ENCODE measurements at regions not wholly inside any gene's neighbourhood (a gene's known extent, or its start where the extent isn't known, plus 50 kb on each side); places are given as distances from the start of the nearest gene placed in this dataset.
A peak's percentile ranks its signal among the peaks of the same experiment; 100 is the strongest.

- no peaks in the 10 kb centered on the region for H3K9me3 ChIP-seq
- no peaks in the 10 kb centered on the region for H3K36me3 ChIP-seq (replicated peaks)
- in situ Hi-C loops (cut with MboI; ENCODE audit: low sequenced_read_pairs): no loop called here
- no peak for DNase-seq (ENCODE audit: low spot score in 2 of 2)
- no peaks in the 10 kb centered on the region for H3K4me1 ChIP-seq
- no peaks in the 10 kb centered on the region for H3K27me3 ChIP-seq (ENCODE audit: low read depth)
- H3K4me3 ChIP-seq: no peak overlapping the region
Measured at GRCh38 chr18:71001597-71001996, 712.8 kb downstream of the SOCS6 start.

GRCh38 chr18:70998490-70998889 is 709.6 kb downstream of the SOCS6 start:
- H3K4me1 ChIP-seq: no peaks in the 10 kb centered on the region
- no peaks in the 10 kb centered on the region for H3K36me3 ChIP-seq (replicated peaks)
- DNase-seq (ENCODE audit: low spot score in 2 of 2): no peak
- no peaks in the 10 kb centered on the region for H3K27me3 ChIP-seq (ENCODE audit: low read depth)
- H3K4me3 ChIP-seq: no peak overlapping the region
- in situ Hi-C loops (cut with MboI; ENCODE audit: low sequenced_read_pairs): no loop called here
- no peaks in the 10 kb centered on the region for H3K9me3 ChIP-seq

DNA sequence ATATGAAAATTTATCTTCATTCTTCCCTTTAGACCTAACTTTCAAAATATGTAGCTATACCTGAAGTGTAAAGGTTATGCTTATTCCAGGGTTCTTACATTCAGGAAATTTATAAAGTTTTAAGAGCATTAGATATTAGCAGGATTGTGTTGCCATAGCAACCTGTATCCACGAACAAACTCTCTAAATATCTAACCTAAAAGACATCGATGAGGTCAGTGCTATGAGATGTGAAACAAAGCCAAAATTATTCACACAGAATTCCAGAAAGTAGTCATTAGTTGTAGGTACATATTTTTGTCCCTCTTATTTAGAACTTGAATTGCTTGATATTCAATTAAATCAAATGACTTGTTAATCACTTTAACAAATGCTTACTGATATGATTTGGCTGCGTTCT is 705.3 kb downstream of the SOCS6 start:
- Histone ChIP-seq H3K27me3 (ENCODE audit: low read depth) (no peaks in the 10 kb centered on the region), H3K36me3 (replicated peaks) (no peaks in the 10 kb centered on the region), H3K4me1 (no peaks in the 10 kb centered on the region), H3K9me3 (no peaks in the 10 kb centered on the region), H3K4me3 (no peak overlapping the region)
- in situ Hi-C loops (cut with MboI; ENCODE audit: low sequenced_read_pairs): no loop called here
- DNase-seq (ENCODE audit: low spot score in 2 of 2): no peak

DNA sequence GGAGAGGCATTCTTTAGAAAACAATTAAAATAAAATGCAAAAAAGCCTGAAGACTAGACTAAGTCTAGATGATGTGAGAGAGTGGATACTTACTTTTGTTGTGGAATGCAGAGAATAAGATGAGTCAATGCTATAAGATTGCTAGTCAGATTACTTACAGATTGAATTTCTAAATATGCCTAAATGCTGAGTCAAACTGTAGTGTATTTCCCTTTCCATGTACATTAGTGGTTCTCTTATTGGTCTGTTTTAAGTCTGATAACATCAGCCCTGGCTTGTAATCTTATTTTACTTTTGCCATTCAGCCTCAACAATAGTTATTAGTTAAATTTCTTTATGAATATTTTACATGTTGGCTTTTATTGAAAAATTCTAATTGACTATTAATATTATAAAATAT is 702.7 kb downstream of the SOCS6 start:
- Histone ChIP-seq H3K9me3 (0 out of 2 replicates have a peak, but pooled peaks cover 4% of the 10 kb centered on the region), H3K4me1 (no peaks in the 10 kb centered on the region), H3K4me3 (no peak overlapping the region), H3K27me3 (ENCODE audit: low read depth) (no peaks in the 10 kb centered on the region), H3K36me3 (replicated peaks) (no peaks in the 10 kb centered on the region)
- in situ Hi-C loops (cut with MboI; ENCODE audit: low sequenced_read_pairs): no loop called here
- no peak for DNase-seq (ENCODE audit: low spot score in 2 of 2)

- Histone ChIP-seq H3K9me3 (0 out of 2 replicates have a peak, but pooled peaks cover 4% of the 10 kb centered on the region), H3K4me3 (no peak overlapping the region), H3K4me1 (no peaks in the 10 kb centered on the region), H3K27me3 (ENCODE audit: low read depth) (no peaks in the 10 kb centered on the region), H3K36me3 (replicated peaks) (no peaks in the 10 kb centered on the region)
- in situ Hi-C loops (cut with MboI; ENCODE audit: low sequenced_read_pairs): no loop called here
- no peak for DNase-seq (ENCODE audit: low spot score in 2 of 2)
Measured at GRCh38 chr18:70985948-70986347, 697.1 kb downstream of the SOCS6 start.

GRCh38 chr18:70982292-70982691 is 693.4 kb downstream of the SOCS6 start:
- in situ Hi-C loops (cut with MboI; ENCODE audit: low sequenced_read_pairs): no loop called here
- no peak overlapping the region for H3K4me3 ChIP-seq
- no peaks in the 10 kb centered on the region for H3K36me3 ChIP-seq (replicated peaks)
- H3K4me1 ChIP-seq: no peaks in the 10 kb centered on the region
- H3K27me3 ChIP-seq (ENCODE audit: low read depth): no peaks in the 10 kb centered on the region
- DNase-seq (ENCODE audit: low spot score in 2 of 2): no peak
- H3K9me3 ChIP-seq: 0 out of 2 replicates have a peak, but pooled peaks cover 3% of the 10 kb centered on the region

DNA sequence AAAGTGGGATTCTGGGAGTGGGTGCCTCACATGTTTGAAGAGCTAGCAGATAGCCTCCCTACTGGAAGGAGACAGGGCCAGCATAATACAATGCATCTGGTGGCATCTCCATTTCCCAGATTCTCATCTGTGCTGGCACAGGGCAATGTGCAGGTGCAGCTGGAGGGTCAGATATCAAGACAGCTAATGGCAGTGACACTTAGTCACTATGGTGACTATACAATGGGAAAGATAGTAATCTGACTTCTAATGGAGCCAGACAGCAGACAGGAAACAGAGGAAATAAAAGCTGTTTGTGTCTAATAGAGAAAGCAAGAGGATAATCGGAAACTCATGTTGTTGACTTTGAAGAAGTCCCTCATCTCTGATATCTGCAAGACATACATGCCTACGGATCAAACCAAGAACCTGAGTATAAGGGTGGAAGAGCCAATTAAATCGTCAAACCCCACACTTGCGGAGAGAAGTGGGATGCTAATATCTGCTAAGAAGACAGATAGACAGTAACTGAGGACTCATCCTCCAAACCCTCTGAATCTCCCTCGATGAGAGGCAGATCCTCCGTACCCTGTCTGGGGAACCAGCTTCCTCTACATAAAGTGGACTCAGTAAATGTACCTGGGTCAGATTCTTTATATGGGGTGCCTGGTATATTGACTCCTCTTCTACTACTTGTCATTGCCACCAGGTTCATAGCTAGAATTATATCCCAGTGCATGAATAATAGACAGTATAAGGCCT is 692.7 kb downstream of the SOCS6 start:
- no peak for DNase-seq (ENCODE audit: low spot score in 2 of 2)
- Histone ChIP-seq H3K9me3 (no peaks in the 10 kb centered on the region), H3K36me3 (replicated peaks) (no peaks in the 10 kb centered on the region), H3K4me1 (no peaks in the 10 kb centered on the region), H3K4me3 (no peak overlapping the region), H3K27me3 (ENCODE audit: low read depth) (no peaks in the 10 kb centered on the region)
- in situ Hi-C loops (cut with MboI; ENCODE audit: low sequenced_read_pairs): no loop called here

DNA sequence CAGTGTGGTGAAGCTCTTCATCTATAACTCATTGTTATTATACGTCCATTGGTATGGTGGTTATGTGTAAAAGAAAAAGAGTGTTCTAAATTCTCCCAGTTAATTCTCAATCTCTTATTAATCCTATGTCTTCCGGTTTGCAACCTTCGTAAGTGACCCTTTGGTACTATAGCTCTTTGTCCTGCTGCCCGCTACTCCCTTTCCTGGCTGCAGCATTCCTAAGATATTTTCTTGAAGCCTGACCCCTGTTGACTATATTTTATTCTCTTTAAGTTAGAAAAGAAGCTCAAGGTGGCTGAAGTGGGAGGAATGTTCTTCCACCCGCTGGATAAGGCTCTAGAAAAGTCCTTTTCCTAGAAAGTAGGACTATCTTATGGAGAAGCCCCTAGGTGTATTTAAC is 684.8 kb downstream of the SOCS6 start:
- no peak overlapping the region for H3K4me3 ChIP-seq
- no peaks in the 10 kb centered on the region for H3K36me3 ChIP-seq (replicated peaks)
- H3K4me1 ChIP-seq: no peaks in the 10 kb centered on the region
- DNase-seq (ENCODE audit: low spot score in 2 of 2): no peak
- H3K27me3 ChIP-seq (ENCODE audit: low read depth): no peaks in the 10 kb centered on the region
- no peaks in the 10 kb centered on the region for H3K9me3 ChIP-seq
- in situ Hi-C loops (cut with MboI; ENCODE audit: low sequenced_read_pairs): no loop called here

DNA sequence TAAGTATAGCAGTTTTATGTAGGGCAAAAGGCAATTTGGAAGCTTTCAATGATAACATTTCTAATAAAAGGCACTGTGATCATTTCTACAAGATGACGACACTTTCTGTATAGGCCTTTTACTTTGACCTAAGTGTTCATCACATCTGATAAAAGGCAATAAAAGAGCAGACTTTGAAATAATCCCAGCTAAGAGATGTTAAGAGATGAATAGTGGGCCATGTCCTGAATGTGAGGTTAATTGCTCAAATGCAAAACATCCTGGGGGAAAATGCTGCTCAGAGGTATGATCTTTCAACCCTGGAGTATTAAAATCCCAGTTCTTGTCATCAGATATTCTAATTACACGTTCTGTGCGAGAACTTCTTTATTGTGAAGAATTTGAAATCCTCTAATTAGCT is 677.6 kb downstream of the SOCS6 start:
- Histone ChIP-seq H3K36me3 (replicated peaks) (no peaks in the 10 kb centered on the region), H3K4me1 (no peaks in the 10 kb centered on the region), H3K27me3 (ENCODE audit: low read depth) (no peaks in the 10 kb centered on the region), H3K4me3 (no peak overlapping the region), H3K9me3 (no peaks in the 10 kb centered on the region)
- DNase-seq (ENCODE audit: low spot score in 2 of 2): no peak
- in situ Hi-C loops (cut with MboI; ENCODE audit: low sequenced_read_pairs): no loop called here

DNA sequence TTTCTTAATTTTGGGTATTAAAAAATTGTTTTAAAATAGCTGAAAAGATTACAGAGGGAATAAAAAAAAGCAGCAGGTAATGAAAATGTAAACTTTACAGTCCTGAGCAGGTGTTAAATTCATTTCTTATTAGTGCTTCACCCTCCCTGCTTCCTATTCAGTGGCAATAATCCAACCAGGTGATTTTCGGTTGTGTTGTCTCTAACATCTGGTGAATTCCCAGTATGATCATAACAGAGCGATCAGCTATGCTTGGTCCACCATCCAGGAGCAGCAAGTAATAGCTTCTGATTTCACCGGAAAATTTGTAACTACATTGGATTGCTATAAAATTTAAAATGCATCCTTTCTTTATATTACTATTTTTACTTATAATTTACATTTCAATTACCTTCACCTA is 673.1 kb downstream of the SOCS6 start:
- H3K36me3 ChIP-seq (replicated peaks): no peaks in the 10 kb centered on the region
- H3K9me3 ChIP-seq: no peaks in the 10 kb centered on the region
- no peak for DNase-seq (ENCODE audit: low spot score in 2 of 2)
- H3K4me1 ChIP-seq: no peaks in the 10 kb centered on the region
- in situ Hi-C loops (cut with MboI; ENCODE audit: low sequenced_read_pairs): no loop called here
- no peak overlapping the region for H3K4me3 ChIP-seq
- no peaks in the 10 kb centered on the region for H3K27me3 ChIP-seq (ENCODE audit: low read depth)

- Histone ChIP-seq H3K4me1 (no peaks in the 10 kb centered on the region), H3K4me3 (no peak overlapping the region), H3K36me3 (replicated peaks) (no peaks in the 10 kb centered on the region), H3K27me3 (ENCODE audit: low read depth) (no peaks in the 10 kb centered on the region), H3K9me3 (no peaks in the 10 kb centered on the region)
- in situ Hi-C loops (cut with MboI; ENCODE audit: low sequenced_read_pairs): no loop called here
- no peak for DNase-seq (ENCODE audit: low spot score in 2 of 2)
Measured at GRCh38 chr18:70956554-70956953, 667.7 kb downstream of the SOCS6 start.

GRCh38 chr18:70936160-70936559 is 647.3 kb downstream of the SOCS6 start:
- Histone ChIP-seq H3K4me3 (no peak overlapping the region), H3K9me3 (no peaks in the 10 kb centered on the region), H3K36me3 (replicated peaks) (no peaks in the 10 kb centered on the region), H3K4me1 (no peaks in the 10 kb centered on the region), H3K27me3 (ENCODE audit: low read depth) (no peaks in the 10 kb centered on the region)
- no peak for DNase-seq (ENCODE audit: low spot score in 2 of 2)
- in situ Hi-C loops (cut with MboI; ENCODE audit: low sequenced_read_pairs): no loop called here

DNA sequence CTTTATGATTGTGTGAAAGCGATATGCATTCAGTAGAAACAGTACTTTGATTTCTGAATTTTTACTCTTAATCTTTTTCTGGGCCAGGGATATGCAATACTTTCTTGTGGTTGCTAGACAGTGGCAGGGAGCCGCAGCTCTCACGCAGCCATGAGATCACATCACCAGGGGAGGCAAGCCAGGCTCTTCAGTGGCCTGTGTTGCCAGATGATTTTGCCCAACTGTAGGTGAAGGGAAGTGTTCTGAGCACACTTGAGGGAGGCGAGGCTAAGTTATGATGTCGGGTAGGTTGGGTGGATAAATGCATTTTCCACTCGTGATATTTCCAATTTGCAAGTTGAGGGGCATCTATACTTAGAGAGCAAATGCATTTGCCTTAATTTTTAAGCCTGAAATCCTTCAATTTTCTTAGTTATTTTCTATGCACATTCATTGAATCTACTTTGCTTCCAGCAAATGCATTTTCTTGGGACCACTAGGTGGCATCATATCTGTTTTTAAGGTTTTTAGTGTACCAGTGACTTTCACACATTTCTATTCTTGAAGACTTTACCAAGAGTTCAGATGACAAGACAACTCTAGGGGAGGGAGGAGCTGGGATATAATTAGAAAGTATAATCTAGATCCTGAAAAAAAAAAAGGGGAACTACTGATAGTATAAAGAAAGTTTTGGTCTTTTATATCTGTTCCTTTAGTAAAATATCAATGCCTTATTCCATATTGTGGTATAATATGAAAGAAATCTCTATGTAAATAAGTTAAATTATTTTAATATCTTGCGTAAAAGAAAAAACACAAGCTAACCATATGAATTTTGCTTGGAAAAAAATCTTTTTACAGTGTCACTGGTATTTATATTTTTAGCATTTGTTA is 643.3 kb downstream of the SOCS6 start:
- H3K36me3 ChIP-seq (replicated peaks): no peaks in the 10 kb centered on the region
- no peaks in the 10 kb centered on the region for H3K9me3 ChIP-seq
- no peak overlapping the region for H3K4me3 ChIP-seq
- peak; percentile 8 to 9 for DNase-seq (ENCODE audit: low spot score in 2 of 2)
- H3K27me3 ChIP-seq (ENCODE audit: low read depth): no peaks in the 10 kb centered on the region
- in situ Hi-C loops (cut with MboI; ENCODE audit: low sequenced_read_pairs): no loop called here
- no peaks in the 10 kb centered on the region for H3K4me1 ChIP-seq

DNA sequence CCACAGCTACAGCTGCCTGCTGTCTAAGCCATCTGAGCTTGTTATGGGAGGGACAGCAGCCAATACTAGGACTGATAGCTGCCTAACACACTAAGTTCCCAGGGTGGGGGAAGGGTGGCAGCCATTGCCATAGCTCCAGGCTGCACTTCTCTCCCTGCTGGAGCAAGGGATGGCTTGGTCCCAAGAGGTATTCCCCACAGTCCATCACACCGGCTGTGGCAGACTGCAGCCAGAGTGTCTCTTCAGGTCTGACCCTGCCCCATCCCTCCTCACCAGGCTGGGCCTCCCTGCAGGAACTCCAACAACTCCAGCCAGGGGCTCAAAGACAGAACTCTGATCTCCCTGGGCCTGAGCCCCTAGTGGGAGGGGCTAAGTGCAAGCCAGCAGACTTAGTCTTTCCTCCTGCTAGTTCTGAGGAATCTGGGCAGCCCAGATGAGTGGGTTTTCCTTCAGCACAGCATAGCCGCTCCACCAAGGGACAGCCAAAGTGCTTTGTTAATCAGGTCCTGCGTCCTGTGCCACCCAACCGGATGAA is 632.1 kb downstream of the SOCS6 start:
- H3K4me3 ChIP-seq: no peak overlapping the region
- no peaks in the 10 kb centered on the region for H3K36me3 ChIP-seq (replicated peaks)
- in situ Hi-C loops (cut with MboI; ENCODE audit: low sequenced_read_pairs): no loop called here
- no peaks in the 10 kb centered on the region for H3K27me3 ChIP-seq (ENCODE audit: low read depth)
- H3K4me1 ChIP-seq: no peaks in the 10 kb centered on the region
- DNase-seq (ENCODE audit: low spot score in 2 of 2): no peak
- H3K9me3 ChIP-seq: no peaks in the 10 kb centered on the region
